Ishikawa (cell line): ENCODE measurements at regions not wholly inside any gene's neighbourhood (a gene's known extent, or its start where the extent isn't known, plus 50 kb on each side); places are given as distances from the start of the nearest gene placed in this dataset.

Experiments used
- CEBPB ChIP-seq: IDR thresholded peaks from 2 replicates; pipeline ENCODE4 v1.6.1; 2012
- CREB1 ChIP-seq: IDR thresholded peaks from 2 replicates; pipeline ENCODE4 v1.6.1; 2012; ENCODE audit warnings: low read depth
- EGR1 ChIP-seq: IDR thresholded peaks from 2 replicates; pipeline ENCODE4 v1.6.1; 2012
- EP300 ChIP-seq: IDR thresholded peaks from 2 replicates; pipeline ENCODE4 v1.6.1; 2012; ENCODE audit warnings: borderline replicate concordance
- FOXM1 ChIP-seq: IDR thresholded peaks from 2 replicates; pipeline ENCODE4 v1.6.1; 2012; ENCODE audit warnings: low read depth, borderline replicate concordance
- NFIC ChIP-seq: IDR thresholded peaks from 2 replicates; pipeline ENCODE4 v1.6.1; 2012
- RAD21 ChIP-seq: IDR thresholded peaks from 2 replicates; pipeline ENCODE4 v1.6.1; 2012; ENCODE audit warnings: low read depth
- TAF1 ChIP-seq: IDR thresholded peaks from 2 replicates; pipeline ENCODE4 v1.6.1; 2012; ENCODE audit warnings: low read depth, mild to moderate bottlenecking
- TCF12 ChIP-seq: IDR thresholded peaks from 2 replicates; pipeline ENCODE4 v1.6.1; 2012; ENCODE audit warnings: low read depth
- TEAD4 ChIP-seq: IDR thresholded peaks from 2 replicates; pipeline ENCODE4 v1.6.1; 2012
- YY1 ChIP-seq: IDR thresholded peaks from 2 replicates; pipeline ENCODE4 v1.6.1; 2012; ENCODE audit warnings: low read depth
- ZBTB7A ChIP-seq: IDR thresholded peaks from 2 replicates; pipeline ENCODE4 v1.6.1; 2012; ENCODE audit warnings: low read depth
- TF ChIP-seq, protein P1 (sequence below): IDR thresholded peaks from 2 replicates; pipeline ENCODE4 v1.6.1; 2012
- TF ChIP-seq, protein P2 (sequence below): IDR thresholded peaks from 2 replicates; pipeline ENCODE4 v1.6.1; 2012
- TF ChIP-seq, protein P3 (sequence below): IDR thresholded peaks from 2 replicates; pipeline ENCODE4 v1.6.1; 2012; ENCODE audit warnings: low read depth, mild to moderate bottlenecking

DNA sequence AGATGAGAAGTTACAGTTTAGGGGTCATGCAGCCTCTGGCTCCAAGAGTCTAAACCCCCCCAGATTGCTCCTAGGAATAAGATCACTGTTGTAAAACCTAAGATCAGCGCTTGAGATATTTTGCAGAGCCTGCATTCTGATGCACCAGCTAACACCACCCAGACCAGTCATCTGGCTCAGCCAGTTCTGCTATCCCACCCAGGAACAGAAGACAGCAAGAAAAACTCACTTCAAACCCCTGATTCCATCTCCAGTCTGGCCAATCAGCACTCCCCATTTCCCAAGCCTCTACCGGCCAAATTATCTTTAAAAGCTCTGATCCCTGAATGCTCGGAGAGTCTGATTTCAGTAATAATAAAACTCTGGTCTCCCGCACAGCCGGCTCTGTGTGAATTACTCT, 158.6 kb downstream of the ZNF664 start:
- TF ChIP-seq TEAD4 (no peak), TAF1 (no peak), YY1 (no peak), NFIC (no peak), CEBPB (no peak)
- TF ChIP-seq, protein P1, sequence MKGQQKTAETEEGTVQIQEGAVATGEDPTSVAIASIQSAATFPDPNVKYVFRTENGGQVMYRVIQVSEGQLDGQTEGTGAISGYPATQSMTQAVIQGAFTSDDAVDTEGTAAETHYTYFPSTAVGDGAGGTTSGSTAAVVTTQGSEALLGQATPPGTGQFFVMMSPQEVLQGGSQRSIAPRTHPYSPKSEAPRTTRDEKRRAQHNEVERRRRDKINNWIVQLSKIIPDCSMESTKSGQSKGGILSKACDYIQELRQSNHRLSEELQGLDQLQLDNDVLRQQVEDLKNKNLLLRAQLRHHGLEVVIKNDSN = no peak

DNA sequence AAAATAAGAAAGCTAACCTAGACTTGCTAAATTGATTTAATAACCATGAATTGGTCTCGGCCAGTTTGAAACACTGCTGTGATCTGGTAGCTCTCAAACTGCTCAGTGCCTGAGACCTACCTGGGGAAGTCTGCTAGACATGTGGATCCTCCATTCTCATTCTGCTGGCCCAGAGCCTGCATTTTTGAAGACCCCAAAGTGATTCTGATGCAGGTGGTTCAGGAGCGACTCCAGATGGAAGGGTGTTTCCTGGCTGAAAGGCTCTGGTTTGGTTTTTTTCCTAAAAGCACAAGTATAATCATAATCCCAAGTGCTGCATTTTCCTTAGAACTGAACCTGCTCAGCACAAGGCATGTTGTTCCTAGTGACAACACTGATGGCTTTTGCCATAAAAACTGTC, 159.5 kb downstream of the ZNF664 start:
- TF ChIP-seq CEBPB (no peak), ZBTB7A (no peak), FOXM1 (no peak), RAD21 (no peak), EGR1 (no peak), EP300 (no peak), NFIC (no peak), TCF12 (no peak), TEAD4 (no peak), YY1 (no peak)
- TF ChIP-seq, protein P2, sequence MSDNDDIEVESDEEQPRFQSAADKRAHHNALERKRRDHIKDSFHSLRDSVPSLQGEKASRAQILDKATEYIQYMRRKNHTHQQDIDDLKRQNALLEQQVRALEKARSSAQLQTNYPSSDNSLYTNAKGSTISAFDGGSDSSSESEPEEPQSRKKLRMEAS = no peak
- TF ChIP-seq, protein P1 = no peak
- TF ChIP-seq, protein P3, sequence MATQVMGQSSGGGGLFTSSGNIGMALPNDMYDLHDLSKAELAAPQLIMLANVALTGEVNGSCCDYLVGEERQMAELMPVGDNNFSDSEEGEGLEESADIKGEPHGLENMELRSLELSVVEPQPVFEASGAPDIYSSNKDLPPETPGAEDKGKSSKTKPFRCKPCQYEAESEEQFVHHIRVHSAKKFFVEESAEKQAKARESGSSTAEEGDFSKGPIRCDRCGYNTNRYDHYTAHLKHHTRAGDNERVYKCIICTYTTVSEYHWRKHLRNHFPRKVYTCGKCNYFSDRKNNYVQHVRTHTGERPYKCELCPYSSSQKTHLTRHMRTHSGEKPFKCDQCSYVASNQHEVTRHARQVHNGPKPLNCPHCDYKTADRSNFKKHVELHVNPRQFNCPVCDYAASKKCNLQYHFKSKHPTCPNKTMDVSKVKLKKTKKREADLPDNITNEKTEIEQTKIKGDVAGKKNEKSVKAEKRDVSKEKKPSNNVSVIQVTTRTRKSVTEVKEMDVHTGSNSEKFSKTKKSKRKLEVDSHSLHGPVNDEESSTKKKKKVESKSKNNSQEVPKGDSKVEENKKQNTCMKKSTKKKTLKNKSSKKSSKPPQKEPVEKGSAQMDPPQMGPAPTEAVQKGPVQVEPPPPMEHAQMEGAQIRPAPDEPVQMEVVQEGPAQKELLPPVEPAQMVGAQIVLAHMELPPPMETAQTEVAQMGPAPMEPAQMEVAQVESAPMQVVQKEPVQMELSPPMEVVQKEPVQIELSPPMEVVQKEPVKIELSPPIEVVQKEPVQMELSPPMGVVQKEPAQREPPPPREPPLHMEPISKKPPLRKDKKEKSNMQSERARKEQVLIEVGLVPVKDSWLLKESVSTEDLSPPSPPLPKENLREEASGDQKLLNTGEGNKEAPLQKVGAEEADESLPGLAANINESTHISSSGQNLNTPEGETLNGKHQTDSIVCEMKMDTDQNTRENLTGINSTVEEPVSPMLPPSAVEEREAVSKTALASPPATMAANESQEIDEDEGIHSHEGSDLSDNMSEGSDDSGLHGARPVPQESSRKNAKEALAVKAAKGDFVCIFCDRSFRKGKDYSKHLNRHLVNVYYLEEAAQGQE = no peak

DNA sequence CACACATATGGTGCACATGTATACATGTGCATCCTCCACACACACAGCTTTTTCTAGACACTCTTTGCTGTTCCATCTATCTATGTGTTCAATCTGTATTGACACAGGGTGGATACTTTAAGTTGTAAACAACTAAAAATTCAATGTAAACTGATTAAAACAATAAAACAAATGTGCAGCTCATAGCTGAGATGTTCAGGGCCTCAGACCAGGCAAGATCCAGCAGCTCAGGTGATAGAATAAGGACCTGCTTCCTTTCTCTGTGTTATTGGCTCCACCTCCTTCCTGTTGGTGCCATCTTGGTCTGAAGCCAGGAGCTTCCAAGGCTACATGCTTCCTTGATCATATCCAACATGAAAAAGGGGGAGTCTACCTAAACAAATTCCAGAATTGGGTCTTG, 158.1 kb upstream of the RFLNA start:
- TF ChIP-seq RAD21 (no peak), NFIC (no peak), CREB1 (no peak), EP300 (no peak)

DNA sequence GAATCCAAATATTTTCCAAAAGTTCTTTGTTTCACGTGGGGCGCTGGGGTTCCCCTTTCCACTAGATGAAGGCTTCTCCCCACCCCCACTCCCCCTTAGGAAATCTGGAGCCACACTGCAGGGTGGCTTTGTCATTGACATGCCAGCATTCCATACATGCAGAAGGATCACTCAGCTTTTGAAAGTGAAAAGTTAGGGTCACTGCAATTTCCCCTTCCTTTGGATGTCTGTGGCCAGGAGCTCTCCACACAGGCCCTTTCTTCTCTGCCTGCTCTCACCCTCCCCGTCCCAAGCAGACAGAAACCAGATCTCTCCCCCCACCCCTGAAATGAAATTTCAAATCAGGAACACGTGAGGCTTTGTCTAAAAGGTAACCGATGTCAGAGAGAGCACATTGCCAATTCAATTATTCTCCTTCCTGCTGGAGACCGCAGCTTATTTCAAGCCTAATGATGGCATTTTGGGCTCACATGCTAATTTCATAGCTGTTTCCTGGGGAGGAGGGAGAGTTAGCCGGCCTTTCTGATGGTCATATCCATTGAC, 153.9 kb upstream of the RFLNA start:
- TF ChIP-seq CREB1 (no peak), TEAD4 (no peak), TCF12 (no peak), TAF1 (no peak), RAD21 (no peak), FOXM1 (no peak), CEBPB (no peak), NFIC (no peak), YY1 (no peak), EP300 (no peak), ZBTB7A (no peak), EGR1 (no peak)
- TF ChIP-seq, protein P3 = no peak
- TF ChIP-seq, protein P2 = no peak
- TF ChIP-seq, protein P1 = no peak

DNA sequence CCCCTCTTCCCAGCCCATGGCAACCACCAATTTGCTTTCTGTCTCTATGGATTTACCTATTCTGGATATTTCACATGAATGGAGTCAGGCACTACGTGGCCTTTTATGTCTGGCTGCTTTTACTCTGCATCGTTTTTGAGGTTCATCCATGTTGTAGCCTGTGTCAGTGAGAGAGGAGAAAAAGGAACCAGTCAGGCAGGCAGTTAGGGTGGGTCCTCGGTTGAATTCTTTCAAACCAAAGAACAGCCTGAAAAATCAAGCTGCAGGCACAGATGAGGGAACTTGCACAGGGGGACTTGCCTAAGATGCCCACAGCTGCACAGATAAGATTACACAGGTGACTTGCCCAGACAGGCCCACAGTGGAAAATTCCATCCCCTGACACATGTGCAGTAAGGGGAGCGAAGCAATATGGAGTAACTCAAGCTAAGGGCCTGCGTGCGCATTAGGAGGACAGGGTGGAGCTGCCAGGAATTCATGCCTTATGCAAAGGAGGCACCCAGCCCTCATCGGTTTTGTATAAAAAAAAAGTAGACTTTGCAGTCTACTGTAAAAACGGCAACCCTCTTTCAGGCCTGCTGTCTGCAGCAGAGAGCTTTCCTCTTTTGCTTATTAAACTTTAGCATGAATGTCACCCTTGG, 152.4 kb upstream of the RFLNA start:
- TF ChIP-seq ZBTB7A (no peak), CREB1 (no peak), RAD21 (no peak), TAF1 (no peak), YY1 (no peak), EGR1 (no peak), TCF12 (no peak), CEBPB (no peak)
- TF ChIP-seq, protein P3 = no peak
